Erythroblast (primary cell): ENCODE measurements at regions not wholly inside any gene's neighbourhood (a gene's known extent, or its start where the extent isn't known, plus 50 kb on each side); places are given as distances from the start of the nearest gene placed in this dataset.

Experiments
- DNase-seq, 2 experiments: peaks; one replicate each; lab custom pipeline; 2025; lab: John Stamatoyannopoulos, UW
- GATA1 ChIP-seq: IDR thresholded peaks from 2 replicates; pipeline ENCODE4 v1.6.1; 2011; ENCODE audit warnings: low read depth, mild to moderate bottlenecking, control low read depth, low read length, moderate library complexity
- POLR2A ChIP-seq: IDR thresholded peaks from 2 replicates; pipeline ENCODE4 v1.6.1; 2011; ENCODE audit warnings: mild to moderate bottlenecking, low read length

- TF ChIP-seq POLR2A (no peak), GATA1 (no peak)
- no peak for DNase-seq
These were observed 140.1 kb upstream of the NR3C1 start for GRCh38 chr5:143543358-143544255.

DNA sequence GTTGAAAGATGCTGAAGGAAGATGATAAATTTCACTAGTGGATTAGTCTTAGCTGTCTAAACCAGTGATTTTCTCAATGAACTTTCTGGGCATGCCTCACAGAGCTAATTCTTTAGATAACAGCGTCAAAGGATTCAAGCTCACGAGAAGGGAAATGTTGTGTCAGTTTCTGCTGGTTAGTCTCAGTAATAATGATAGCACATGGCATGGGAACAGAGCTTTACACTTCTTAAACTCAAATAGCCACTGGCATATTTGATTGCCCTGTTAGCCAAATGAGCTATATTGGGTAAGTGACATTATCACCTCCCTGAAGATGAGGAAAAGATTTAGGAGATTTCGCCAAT, 139.3 kb upstream of the NR3C1 start:
- no peak for TF ChIP-seq POLR2A
- TF ChIP-seq GATA1: no peak
- DNase-seq: no peak

GRCh38 chr5:143541943-143542797, 138.7 kb upstream of the NR3C1 start:
- no peak for DNase-seq
- TF ChIP-seq GATA1: no peak
- no peak for TF ChIP-seq POLR2A

DNA sequence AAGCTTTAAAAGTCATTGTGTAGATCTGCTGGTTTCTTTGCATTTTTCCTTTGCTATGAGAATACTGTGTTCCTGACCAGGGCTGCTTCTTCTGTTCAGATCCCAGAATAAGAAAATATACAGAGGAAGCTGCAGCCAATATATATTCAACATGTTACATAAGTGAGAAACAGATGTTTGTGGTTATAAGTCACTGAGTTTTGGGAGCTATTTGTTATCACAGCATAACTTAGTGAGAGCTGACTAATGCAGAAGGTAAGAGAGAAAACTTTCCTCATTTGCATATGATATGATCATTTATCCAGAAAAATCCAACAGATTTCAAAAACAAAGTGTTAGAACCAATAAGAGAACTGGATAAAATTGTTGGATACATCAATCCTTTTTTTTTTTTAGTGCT, 136.3 kb upstream of the NR3C1 start:
- DNase-seq: no peak
- TF ChIP-seq POLR2A: no peak
- no peak for TF ChIP-seq GATA1

DNA sequence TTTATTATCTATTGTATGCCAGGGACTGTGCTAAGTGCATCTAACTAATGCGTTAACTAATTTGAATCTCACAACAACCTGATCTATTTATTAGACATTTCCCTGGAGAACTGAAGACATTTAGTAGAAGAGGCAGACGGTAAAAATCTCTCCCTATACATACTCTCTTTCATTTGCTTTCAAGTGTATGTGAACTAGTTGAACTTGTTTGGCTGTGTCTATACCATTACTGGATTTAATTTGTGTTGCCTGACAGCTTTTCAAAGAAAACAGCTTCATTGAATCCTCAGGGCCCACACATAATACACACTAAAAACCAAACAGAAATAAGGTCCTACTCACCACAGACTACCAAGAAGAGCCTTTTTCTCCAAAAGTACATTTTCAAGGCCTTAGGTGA, 133.6 kb upstream of the NR3C1 start:
- no peak for TF ChIP-seq GATA1
- no peak for TF ChIP-seq POLR2A
- no peak for DNase-seq

DNA sequence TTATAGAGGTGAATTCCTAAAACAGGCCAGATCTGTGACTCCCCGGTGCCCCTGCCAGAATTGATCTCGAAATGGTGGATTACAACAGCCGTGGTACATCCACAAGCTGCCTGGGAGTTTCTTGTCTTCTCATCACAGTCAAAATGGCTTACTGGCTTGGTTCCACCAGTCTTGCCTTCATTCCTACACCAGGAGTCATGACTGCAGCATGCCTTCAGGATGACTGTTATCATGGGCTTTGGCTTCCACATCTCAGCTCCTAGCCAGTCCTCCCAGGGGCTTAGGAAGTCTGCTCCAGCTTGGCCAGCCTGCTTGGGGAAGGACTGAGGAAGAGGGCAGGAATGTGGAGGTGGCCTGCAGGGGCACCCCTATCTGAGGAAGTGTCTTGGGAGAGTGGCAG, 132.9 kb upstream of the NR3C1 start:
- DNase-seq: no peak
- TF ChIP-seq GATA1 (no peak), POLR2A (no peak)

DNA sequence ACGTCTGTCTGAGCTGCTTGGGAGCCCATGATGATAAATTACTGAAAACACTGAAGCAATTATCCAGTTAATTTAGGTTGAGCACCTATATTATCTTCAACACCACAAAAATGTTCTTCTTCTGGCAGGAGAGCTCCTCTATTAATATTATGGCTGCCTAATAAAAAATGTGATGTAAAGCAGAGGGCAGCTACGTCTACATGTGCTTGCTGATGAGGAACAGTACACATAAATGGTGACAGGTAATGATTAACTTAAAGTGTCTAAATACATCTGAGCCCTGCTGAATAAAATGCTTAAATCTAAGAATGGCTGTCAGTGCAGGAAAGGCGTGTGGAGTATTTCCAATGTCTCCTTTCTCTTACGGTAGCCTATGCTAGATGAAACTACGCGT, 131.3 kb upstream of the NR3C1 start:
- TF ChIP-seq POLR2A (no peak), GATA1 (no peak)
- no peak for DNase-seq

DNA sequence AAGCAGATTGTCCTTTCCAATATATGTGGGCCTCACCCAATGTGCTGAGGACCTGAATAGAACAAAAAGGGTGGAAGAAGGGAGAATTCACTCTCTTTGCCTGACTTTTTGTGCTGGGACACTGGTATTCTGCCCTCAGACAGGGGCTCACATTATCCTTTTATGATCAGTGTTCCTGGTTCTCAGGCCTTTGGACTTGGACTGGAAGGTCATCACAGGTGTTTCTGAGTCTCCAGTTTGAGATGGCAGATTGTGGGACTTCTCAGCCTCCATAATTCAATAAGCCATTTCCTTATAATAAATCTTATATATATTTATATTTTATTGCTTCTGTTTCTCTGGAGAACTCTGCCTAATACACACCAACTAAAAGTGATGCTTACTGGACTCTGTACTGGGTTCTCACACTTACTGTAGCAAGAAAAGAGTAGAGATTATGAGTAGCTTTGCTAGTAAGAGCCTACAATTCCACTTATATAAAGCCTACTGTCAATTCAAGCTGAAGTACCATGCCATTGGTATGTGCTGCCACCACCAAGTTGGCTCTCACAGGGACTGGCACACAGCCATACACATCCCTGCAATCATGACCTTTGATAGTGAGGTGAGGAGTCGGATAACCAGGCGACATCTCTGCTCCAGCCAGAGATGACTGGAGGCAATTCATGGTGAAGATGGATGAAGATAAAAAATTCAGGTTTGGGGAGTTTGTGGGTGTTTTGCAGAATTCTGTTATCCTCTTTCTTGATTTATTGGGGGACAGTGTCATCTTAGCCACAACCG, 130.7 kb upstream of the NR3C1 start:
- no peak for DNase-seq
- TF ChIP-seq GATA1 (no peak), POLR2A (no peak)

GRCh38 chr5:143533475-143533874, 130.0 kb upstream of the NR3C1 start:
- DNase-seq: no peak
- no peak for TF ChIP-seq POLR2A

- TF ChIP-seq GATA1: no peak
- no peak for TF ChIP-seq POLR2A
- no peak for DNase-seq
These were observed 124.3 kb upstream of the NR3C1 start for GRCh38 chr5:143527808-143528207.

DNA sequence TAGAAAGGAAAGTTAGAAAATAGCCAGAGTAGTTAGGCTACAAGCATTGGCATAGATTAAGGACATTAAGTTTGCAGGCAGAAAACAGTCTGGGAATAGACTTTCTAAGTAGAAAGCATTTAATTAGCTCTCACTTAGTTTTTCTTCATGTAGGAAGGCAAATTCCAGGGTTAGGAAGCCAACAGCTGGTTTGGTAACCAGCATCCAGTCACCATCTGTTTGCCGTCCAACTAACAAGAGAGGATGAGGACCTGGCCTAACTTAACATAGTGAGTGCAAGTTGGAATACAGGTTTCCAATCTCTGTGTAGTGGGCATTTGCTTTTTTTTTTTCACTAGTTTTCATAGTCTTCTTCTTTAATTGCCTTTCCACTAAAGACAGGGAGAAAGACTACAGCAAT, 121.7 kb upstream of the NR3C1 start:
- no peak for DNase-seq
- TF ChIP-seq GATA1 (no peak), POLR2A (no peak)

- no peak for TF ChIP-seq POLR2A
- no peak for DNase-seq
These were observed 121.0 kb upstream of the NR3C1 start for GRCh38 chr5:143524338-143524945.

- DNase-seq: no peak
- TF ChIP-seq GATA1 (no peak), POLR2A (no peak)
These were observed 118.4 kb upstream of the NR3C1 start for GRCh38 chr5:143521846-143522400.
